Lung (tissue), 11 donors: ENCODE measurements at regions not wholly inside any gene's neighbourhood (a gene's known extent, or its start where the extent isn't known, plus 50 kb on each side); places are given as distances from the start of the nearest gene placed in this dataset.

ENCODE experiments used
- ATAC-seq: fragments of 200-7000 bp; cut with Tn5 transposase; one replicate; pipeline ENCODE4 v1.9.1; 2020; ENCODE audit warnings: moderate number of reproducible peaks; ENCODE audit not compliant: insufficient read depth, low FRiP score
- DNase-seq, 3 donors: peaks; one replicate each; pipeline ENCODE4 v3.0.0-alpha.2; 2013 to 2017
- H3K27ac ChIP-seq, 2 donors: one replicate each; pipeline ENCODE4 v1.5.1; 2013; ENCODE audit warnings: mild to moderate bottlenecking in 2 of 2, moderate library complexity in 2 of 2, control low read depth in 1 of 2, inconsistent platforms in 1 of 2, low read depth in 1 of 2, low read length in 1 of 2
- H3K27me3 ChIP-seq, 3 donors: one replicate each; pipeline ENCODE4 v1.5.1; 2013; ENCODE audit warnings: low read length in 2 of 3; ENCODE audit not compliant: control insufficient read depth in 3 of 3, insufficient read depth in 3 of 3
- H3K36me3 ChIP-seq, 4 donors: one replicate each; pipeline ENCODE4 v1.5.1; 2013; ENCODE audit warnings: low read length in 4 of 4, mild to moderate bottlenecking in 1 of 4, moderate library complexity in 1 of 4; ENCODE audit not compliant: control insufficient read depth in 4 of 4, insufficient read depth in 4 of 4
- H3K4me1 ChIP-seq, 5 donors: one replicate each; pipeline ENCODE4 v1.5.1; 2013; ENCODE audit warnings: low read length in 5 of 5, mild to moderate bottlenecking in 2 of 5, moderate library complexity in 1 of 5; ENCODE audit not compliant: control insufficient read depth in 5 of 5, insufficient read depth in 5 of 5
- H3K4me3 ChIP-seq: one replicate; pipeline ENCODE4 v1.5.1; 2013; ENCODE audit warnings: mild to moderate bottlenecking, control low read depth, moderate library complexity
- H3K9ac ChIP-seq, 2 donors: one replicate each; pipeline ENCODE4 v1.5.1; 2013; ENCODE audit warnings: low read length in 2 of 2, control low read depth in 1 of 2; ENCODE audit not compliant: insufficient read depth in 1 of 2
- H3K9me3 ChIP-seq, 4 donors: one replicate each; pipeline ENCODE4 v1.5.1; 2013; ENCODE audit warnings: low read length in 3 of 4, mild to moderate bottlenecking in 1 of 4, moderate library complexity in 1 of 4; ENCODE audit not compliant: control insufficient read depth in 4 of 4, insufficient read depth in 3 of 4
- WGBS, 2 donors: extraction: QIAGEN DNeasy Blood & Tissue Kit; methylation state at CpG; one replicate each; pipeline ENCODE4 v1.1.7; 2013; 5-methylcytosine and 5-hydroxymethylcytosine counted together
- TF ChIP-seq, protein P1 (sequence below): IDR thresholded peaks from 2 replicates; pipeline ENCODE4 v1.5.1; 2012; ENCODE audit warnings: mild to moderate bottlenecking; ENCODE audit errors: control extremely low read depth, extremely low read depth
- donor health status: control.
- donor health status: control.
- donor health status: Bipolar disorder and iron deficiency.
- donor health status: healthy.
- donor health status: DM: yes; HTN: yes; CAD: no.

DNA sequence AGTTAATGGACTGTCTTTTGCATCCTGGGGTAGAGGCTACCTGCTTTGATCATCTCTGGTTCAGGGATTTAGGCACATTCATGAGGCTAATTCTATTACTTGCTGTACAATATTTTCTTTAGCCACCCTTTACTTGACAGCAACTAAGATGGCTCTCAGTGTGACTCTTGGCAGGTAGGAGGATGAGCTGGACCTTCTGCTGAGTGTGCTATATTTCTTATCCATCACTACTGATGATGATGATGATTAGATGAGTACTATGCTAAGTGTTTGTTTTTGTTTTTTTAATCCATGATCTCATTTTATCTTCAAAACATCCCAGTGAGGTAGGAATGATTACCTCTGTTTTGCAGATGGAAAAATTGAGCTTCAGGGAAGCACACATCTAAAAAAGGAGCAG, 152.8 kb upstream of the WSCD2 start:
- H3K27me3 ChIP-seq: peaks cover 0 to 9% (median 0%) of the 10 kb centered on the region in 3 donors
- no peak for ATAC-seq

DNA sequence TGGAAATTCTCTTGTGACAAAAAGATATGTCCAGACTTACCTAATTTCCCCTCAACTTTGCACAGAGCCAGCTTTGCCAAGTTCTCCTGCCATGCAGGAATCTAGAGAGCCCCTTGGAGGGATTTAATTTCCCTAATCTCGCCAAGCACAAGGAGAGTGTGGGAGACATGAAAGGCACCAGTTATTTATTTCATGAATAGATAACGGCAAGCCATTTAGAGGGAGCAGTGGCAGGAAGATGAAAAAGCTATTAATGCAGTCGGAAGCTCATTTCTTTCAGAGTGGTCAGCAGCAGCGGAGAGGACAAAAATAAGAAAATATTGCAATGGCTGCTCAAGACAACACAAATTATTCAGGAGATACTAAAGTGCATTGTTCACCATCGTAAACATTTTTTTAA, 150.9 kb upstream of the WSCD2 start:
- TF ChIP-seq, protein P1, sequence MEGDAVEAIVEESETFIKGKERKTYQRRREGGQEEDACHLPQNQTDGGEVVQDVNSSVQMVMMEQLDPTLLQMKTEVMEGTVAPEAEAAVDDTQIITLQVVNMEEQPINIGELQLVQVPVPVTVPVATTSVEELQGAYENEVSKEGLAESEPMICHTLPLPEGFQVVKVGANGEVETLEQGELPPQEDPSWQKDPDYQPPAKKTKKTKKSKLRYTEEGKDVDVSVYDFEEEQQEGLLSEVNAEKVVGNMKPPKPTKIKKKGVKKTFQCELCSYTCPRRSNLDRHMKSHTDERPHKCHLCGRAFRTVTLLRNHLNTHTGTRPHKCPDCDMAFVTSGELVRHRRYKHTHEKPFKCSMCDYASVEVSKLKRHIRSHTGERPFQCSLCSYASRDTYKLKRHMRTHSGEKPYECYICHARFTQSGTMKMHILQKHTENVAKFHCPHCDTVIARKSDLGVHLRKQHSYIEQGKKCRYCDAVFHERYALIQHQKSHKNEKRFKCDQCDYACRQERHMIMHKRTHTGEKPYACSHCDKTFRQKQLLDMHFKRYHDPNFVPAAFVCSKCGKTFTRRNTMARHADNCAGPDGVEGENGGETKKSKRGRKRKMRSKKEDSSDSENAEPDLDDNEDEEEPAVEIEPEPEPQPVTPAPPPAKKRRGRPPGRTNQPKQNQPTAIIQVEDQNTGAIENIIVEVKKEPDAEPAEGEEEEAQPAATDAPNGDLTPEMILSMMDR: no peak
- no peak for DNase-seq
- Histone ChIP-seq H3K4me1 (no peaks in the 10 kb centered on the region), H3K27ac (no peak overlapping the region), H3K4me3 (no peak overlapping the region), H3K9ac (no peak overlapping the region), H3K27me3 (peaks cover 0 to 4% (median 2%) of the 10 kb centered on the region in 3 donors), H3K36me3 (no peaks in the 10 kb centered on the region), H3K9me3 (peaks cover 0 to 5% (median 3%) of the 10 kb centered on the region in 4 donors)
- ATAC-seq: no peak
- 42 to 70% methylated on average over 5 of the region's 5 CpGs for WGBS, 2 donors

More for the DNA sequence above, 152.8 kb upstream of the WSCD2 start:
- Histone ChIP-seq H3K4me3 (no peak overlapping the region), H3K9ac (no peak overlapping the region), H3K36me3 (no peaks in the 10 kb centered on the region), H3K9me3 (peaks cover 0 to 5% (median 3%) of the 10 kb centered on the region in 4 donors), H3K4me1 (no peaks in the 10 kb centered on the region), H3K27ac (no peak overlapping the region)
- DNase-seq: no peak
- TF ChIP-seq, protein P1: no peak

GRCh38 chr12:107978641-107979040, 150.4 kb upstream of the WSCD2 start:
- TF ChIP-seq, protein P1: no peak
- no peak overlapping the region for H3K9ac ChIP-seq
- ATAC-seq (no peak), DNase-seq (no peak)
- H3K4me1 ChIP-seq: no peaks in the 10 kb centered on the region
- no peak overlapping the region for H3K4me3 ChIP-seq
- WGBS, 2 donors: 70 to 76% methylated on average over 4 of the region's 4 CpGs
- no peaks in the 10 kb centered on the region for H3K36me3 ChIP-seq
- H3K27ac ChIP-seq: no peak overlapping the region
- peaks cover 0 to 4% (median 2%) of the 10 kb centered on the region in 3 donors for H3K27me3 ChIP-seq
- peaks cover 0 to 5% (median 3%) of the 10 kb centered on the region in 4 donors for H3K9me3 ChIP-seq
